GM20000 (cell line): ENCODE measurements at regions not wholly inside any gene's neighbourhood (a gene's known extent, or its start where the extent isn't known, plus 50 kb on each side); places are given as distances from the start of the nearest gene placed in this dataset.

Experiments used
- DNase-seq: peaks from one replicate; pipeline ENCODE4 v3.0.0; 2012; ENCODE audit warnings: low spot score
- TF ChIP-seq, protein P1 (sequence below): IDR thresholded peaks from 2 replicates; pipeline ENCODE4 v1.5.1; 2012; ENCODE audit warnings: mild to moderate bottlenecking, control low read depth; ENCODE audit errors: extremely low read depth, missing control alignments

DNA sequence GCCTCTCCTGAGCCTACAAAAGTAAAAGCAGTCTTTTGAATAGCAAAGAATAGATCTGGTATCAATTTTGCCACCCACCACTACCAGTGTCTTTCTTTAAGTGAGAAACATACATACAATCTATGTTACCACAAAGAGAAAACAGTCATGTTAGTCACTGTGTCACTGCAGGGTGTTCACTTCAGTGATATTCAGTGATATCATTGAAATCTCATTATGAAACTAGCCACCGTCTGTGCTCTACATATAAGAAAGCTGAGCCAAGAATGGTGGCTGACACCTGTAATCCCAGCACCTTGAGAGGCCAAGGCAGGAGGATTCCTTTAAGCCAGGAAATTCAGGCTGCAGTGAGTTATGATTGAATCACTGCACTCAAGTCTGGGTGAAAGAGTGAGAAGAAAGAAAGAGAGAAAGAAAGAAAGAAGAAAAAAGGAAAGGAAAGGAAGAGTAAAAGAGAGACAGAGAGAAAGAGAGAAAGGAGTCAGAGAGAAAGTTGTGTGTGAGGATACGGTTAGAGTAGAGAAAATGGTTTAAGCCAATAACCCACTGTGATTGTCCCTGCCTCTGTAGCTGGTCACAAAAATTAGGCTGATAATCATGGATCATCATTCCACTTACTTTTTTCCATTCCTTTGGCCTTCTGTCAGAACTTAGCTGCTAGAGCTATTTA is 847.1 kb downstream of the FAM181B start:
- no peak for DNase-seq
- TF ChIP-seq, protein P1, sequence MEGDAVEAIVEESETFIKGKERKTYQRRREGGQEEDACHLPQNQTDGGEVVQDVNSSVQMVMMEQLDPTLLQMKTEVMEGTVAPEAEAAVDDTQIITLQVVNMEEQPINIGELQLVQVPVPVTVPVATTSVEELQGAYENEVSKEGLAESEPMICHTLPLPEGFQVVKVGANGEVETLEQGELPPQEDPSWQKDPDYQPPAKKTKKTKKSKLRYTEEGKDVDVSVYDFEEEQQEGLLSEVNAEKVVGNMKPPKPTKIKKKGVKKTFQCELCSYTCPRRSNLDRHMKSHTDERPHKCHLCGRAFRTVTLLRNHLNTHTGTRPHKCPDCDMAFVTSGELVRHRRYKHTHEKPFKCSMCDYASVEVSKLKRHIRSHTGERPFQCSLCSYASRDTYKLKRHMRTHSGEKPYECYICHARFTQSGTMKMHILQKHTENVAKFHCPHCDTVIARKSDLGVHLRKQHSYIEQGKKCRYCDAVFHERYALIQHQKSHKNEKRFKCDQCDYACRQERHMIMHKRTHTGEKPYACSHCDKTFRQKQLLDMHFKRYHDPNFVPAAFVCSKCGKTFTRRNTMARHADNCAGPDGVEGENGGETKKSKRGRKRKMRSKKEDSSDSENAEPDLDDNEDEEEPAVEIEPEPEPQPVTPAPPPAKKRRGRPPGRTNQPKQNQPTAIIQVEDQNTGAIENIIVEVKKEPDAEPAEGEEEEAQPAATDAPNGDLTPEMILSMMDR: no peak

DNA sequence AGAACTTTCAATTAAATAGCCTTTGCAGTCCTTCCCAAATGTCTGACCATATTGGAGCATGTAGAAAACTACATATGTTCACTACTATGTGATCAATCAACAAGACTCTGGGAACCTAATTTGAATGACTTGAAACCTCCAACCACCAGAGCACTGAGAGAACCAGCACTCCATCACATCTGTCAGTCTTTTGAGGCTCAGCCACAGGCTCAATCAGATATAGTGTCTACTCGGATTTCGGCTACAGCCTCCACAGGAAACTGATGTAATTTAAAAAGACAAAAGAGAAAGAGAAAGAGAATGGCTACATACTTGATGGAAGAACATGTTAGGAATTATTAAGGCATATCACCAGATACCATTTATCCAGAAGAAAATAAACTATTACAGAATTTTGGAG is 859.0 kb downstream of the FAM181B start:
- TF ChIP-seq, protein P1: no peak
- peak; percentile 7 for DNase-seq

DNA sequence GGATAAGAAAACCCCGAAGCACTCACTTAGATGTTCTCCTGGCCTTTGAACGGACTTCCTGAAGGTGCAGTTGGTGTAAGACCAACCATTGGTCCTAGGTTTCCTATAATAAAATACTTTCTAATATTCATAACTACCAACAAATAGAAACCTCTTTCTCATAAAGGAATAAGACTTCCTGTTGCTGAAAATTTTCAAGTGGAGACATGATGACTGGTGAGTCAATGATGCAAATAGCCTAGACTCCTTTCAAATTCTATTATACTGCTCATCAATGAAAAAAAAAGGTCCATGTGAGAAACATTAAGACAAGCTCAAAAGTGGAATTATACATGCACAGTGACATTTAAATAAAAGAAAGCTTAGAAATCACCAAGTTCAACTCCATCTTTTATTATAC is 862.8 kb downstream of the FAM181B start:
- TF ChIP-seq, protein P1: no peak
- no peak for DNase-seq

DNA sequence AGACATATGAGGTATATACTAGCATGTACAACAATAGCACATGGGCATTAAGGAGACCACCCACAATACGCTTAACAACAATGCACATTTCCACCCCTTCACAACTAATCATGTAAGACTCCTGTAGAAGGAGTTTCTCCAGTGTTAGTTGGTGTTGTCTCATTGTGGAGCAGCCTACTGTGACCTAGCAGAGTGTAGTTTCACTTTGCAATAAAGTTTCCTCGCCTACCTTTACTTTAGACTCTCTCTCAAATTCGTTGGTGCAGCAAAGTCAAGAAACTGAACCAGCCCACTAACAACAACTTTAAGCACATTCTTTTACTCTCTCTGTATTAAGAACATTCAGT is 863.6 kb downstream of the FAM181B start:
- TF ChIP-seq, protein P1: no peak
- peak; percentile 4 for DNase-seq

DNA sequence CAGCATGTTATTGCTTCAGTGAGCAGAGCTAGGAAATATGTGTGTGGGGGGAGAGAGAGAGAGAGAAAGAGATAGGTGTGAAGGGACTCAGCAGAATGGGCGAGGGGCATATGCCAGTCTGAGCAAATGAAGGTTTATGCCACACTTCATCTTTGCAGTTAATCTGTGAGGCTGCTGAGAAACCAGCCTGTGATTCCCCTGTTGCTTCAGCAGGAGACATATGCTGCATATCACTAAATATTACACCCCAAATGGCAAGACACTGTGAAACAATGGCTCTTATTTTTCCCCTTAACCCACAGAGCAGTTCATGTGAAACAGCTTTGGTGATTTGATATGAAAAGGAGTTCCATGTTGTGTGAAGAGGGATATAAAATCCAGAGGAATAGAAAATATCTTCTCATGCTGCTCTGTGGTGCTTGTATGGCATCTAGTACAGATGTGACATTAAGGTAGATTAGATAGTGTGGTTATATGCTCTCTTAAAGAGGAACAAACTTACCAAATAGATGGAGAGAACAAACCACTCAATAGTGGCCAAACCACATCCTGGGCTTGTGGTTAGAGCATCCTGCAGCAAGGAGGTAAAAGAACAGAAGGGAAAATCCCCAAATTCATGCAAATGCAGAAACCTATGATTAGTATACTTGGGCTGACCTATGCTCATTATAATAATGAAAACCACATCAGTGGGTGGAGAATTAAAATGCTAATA is 864.2 kb downstream of the FAM181B start:
- DNase-seq: peak; percentile 52
- TF ChIP-seq, protein P1: no peak

DNA sequence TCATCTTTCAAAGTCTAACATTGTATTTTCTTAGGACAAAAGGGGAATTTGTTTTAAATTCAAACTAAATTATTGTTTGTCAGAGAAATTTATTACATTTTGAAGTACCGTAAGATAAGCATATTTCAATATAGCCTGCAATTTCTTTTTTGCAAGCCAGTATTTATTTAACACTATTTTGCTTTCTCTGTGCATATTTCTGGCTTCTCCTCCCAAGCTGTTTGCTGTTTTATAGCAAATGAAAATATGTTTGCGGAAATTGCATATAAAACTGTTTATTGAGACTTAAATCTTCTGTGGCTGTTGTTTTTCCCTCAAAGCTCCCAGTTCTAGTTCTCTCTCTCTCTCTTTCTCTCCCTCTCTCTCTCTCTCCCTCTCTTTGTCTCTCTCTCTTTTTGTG is 866.8 kb downstream of the FAM181B start:
- TF ChIP-seq, protein P1: no peak
- no peak for DNase-seq

DNA sequence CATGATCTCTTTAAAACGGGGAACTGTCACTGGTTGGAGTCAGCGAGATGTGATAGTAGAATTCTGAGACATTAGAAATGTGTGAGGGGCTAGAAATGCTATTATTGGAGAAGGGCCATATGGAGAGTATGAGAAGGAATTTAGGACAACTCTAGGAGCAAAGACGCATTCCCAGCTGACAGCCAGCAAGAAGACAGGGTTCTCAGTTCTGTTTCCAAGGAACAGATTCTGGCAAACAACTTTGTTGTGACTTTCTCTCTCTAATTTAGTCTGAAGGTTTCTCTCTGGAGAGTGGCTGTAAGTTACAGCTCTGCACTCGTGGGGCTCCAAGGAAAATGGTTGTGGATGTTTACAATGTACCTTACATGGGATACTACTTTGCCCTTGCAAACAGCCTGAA is 876.3 kb downstream of the FAM181B start:
- DNase-seq: no peak
- TF ChIP-seq, protein P1: no peak
